NCI-H510A treated with DMSO at 0.1 percent for 48 hours (cell line): ENCODE measurements at regions not wholly inside any gene's neighbourhood (a gene's known extent, or its start where the extent isn't known, plus 50 kb on each side); places are given as distances from the start of the nearest gene placed in this dataset.
"Not testable (repeated sequence)": the region's sequence is repeated elsewhere in the genome, so short reads cannot be mapped to it uniquely, and the experiment has no call there.

ENCODE experiments used
- DNase-seq: peaks from one replicate; lab custom pipeline; 2025; lab: John Stamatoyannopoulos, UW

DNA sequence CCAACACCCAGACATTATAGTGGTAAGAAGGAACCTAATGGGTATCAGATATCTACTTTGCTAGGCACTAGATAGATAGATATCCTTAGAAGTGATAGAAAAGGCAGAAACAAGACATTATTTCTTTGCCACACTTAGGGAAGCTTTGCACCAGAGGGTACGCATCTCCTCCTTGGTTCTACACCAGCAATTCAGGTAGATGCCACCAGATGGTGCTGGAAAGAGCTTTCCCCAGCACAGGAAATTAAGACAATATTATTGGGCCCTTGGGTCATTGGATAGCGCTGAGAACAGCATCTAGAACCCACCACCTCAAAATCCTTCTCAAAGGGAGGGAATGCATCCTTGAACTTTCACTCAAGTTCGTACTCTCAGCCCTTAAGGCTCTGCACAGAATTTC lies 173.8 kb upstream of the CCL2 start:
- no peak for DNase-seq

DNA sequence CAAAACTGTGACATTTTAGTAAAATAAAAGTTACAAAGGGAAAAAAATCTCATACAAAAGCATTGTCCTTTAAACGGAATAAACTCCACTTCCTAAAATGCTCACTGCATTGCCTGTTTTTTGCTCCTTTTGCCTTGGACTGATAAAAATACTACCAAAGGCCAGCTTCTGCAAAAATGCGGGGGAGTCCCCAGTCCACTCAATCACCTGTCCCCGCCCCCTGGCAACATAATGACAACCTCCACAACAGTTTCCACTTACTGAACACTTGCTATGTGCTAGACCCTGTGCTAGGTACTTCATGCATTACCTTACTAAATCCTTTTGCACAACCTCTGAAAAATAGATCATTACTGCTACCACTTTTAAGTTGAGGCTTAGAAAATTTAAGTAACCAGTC lies 172.7 kb upstream of the CCL2 start:
- DNase-seq, result no peak

DNA sequence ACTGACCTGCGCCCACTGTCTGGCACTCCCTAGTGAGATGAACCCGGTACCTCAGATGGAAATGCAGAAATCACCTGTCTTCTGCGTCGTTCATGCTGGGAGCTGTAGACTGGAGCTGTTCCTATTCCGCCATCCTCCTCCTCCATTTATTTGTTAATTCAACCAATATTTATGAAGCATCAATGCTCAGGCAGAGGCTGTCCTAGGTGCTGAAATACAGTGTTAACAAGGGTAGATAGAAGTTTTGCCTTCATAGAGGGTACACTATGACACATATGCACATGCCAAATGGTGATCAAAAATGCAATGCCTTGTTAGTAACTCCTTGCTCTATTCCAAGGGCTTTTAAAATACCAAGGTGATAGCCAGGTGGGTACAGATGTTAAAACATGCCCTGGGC lies 166.0 kb upstream of the CCL2 start:
- not testable (repeated sequence) for DNase-seq

DNA sequence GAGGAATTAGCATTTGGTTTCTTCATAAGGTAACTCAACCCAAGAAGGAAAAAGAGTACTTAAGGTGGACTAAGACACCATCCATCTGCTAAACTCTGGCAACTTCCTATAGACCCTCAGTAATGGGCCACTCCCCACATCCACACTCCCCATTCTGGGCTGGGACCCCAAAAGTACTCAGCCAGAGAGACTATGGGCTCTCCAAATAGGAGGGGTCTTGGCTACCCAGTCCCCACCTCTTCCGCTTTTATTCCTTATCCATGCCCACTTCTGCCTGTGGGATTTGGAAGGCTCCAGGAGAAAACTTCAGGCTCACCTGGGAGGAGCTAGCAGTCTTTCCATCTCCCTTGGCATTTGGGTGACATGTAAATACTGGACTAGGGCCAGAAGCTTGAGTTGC lies 164.5 kb upstream of the CCL2 start:
- no peak for DNase-seq

DNA sequence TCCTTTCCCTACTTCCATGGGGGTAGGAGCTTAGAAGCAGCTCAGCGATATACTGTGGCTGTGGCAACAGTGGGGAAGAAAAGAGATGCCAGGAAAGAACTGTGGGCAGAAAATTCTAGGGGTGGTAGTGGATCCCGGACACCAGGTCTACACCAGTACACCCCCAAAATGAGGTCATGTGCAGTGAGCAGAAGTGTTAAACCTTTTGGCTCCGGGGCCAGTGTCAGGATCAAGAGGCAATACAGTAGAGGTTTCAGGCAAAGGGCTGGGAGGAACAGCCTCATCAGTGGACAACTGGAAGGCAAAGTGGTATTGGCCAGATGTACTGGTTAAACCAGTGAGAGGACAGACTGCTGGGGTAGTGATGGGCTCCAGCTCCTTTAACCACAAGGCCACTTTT lies 163.1 kb upstream of the CCL2 start:
- no peak for DNase-seq

DNA sequence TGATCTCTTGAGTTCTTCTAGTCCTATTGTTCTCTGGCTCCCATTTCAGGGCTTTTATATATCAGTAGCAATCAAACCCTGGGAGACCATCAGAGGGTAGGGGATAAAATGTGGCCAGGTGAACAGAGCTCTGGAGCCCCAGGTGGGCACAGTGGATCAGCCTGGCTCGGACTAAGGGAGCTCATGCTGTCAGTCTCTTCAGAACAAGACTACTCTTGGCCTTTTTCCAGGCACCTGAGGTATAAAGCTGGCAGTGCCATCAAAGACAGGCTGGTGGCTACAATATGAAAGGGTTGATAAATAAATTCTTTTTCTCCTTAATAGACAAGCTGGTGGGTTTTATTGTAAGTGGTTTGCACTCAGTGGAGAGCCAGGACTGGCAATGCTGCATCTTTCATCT lies 160.0 kb upstream of the CCL2 start:
- no peak for DNase-seq

DNA sequence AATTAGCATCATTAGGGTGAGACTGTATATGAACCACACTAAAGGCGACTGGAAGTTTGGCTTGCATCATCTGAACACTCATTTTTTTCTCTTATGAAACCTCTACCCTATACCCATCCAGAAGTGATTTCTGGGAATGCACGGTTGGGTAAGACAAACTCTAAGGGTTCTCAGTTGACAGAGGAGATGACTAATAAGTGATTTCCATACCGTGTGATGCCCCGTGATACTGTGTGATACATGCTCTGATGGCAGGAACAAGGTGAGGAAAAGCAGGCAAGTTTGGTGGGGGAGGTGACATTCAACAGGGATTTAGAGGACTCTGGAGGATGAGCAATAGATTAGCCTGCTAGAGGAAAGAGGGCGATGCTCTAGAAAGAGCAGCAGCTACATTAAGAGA lies 156.4 kb upstream of the CCL2 start:
- DNase-seq, result no peak

DNA sequence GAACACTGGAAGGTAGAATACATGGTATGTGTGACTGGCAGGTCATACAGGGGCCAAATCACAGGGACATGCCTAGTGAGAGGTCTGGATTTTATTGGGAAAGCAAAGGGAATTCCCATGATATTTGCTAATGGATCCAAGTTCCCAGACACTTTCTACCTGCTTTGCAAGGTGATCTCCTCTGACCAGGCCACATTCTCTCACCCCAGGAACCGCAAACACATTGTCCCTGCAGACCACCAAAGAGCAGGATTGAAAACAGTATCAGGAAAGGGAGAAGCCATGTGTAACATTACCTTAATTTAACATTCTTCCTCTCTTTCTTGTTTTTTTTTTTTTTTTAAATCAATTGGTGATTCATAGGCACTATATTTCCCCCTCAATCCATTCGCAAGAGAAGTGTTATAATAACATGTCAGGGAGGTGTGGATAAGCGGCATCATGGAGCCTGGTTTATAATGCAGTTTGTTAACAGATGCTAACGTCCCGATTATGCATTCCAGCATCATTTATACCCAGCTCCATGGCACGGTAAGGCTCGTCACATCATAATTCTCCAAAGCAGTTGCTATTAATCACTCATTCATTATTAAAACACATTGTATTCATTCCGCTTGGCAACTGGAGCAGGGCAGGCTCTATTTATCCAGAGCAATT lies 155.1 kb upstream of the CCL2 start:
- DNase-seq, result no peak

DNA sequence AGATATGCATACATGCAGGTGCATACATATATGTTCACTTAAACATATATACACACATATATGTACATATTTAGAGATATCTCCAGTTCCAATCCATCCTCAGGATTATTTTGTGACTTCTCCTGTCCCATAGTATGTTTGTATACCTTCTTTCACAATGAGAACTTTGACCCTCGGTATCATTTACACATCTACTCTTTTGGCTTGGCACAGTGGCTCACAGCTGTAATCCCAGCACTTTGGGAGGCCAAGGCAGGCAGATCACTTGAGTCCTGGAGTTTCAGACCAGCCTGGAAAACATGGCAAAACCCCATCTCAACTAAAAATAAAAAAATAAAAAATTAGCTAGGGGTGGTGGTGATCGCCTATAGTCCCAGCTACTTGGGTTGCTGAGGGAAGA lies 148.1 kb upstream of the CCL2 start:
- DNase-seq, result no peak

DNA sequence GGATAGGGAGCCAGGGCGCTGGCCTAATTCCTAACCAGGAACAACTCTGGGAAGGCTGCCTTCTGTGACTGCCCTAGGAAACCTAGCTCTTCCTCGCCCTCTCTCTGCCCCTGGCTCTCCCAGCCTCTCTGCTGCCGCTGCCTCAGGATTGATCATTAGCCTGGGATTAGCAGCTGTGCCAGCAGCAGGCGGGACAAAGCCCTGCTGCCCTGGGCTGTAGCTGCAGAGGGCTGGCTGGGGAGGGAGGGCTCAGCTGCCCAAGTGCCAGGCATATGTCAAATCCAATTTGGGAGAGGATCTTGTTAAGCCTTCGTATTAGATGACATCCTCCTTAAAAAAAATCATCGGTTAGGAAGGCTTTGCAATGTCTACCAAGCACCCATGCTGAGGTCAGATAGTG lies 144.8 kb upstream of the CCL2 start:
- no peak for DNase-seq

DNA sequence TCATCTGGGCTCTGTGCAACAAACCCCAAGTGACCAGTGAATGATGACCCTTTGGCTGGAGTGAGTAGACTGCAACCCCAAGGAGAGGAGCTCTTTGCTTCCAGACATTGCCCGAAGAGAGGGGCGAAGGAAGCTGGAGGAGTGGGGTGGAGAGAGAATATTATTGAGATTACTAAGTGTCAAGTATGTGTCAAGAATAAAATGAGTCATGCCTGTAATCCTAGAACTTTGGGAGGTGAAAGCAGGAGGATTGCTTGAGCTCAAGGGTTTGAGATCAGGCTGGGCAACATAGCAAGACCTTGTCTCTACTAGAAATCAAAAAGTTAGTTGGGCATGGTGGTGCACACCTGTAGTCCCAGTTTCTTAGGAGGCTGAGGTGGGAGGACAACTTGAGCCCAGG lies 142.0 kb upstream of the CCL2 start:
- DNase-seq, result no peak

DNA sequence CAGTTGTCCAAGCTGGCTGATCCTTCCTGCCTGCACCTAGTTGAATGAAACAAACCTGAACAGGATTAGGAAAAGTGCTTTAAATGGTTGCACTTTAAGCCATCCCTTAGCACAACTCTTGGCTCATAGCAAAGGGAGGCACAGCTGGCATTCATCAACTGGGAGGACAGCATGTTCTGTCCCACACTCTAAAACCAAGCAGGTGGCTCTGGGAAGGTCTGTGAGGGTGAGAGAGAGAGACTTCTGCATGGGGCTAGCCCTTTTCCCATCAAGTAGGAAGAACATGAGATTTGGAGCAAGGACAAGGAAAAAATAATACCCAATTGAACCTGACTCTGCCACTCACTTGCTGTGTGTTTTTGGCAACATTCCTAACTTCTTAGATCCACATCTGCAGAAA lies 140.9 kb upstream of the CCL2 start:
- no peak for DNase-seq

DNA sequence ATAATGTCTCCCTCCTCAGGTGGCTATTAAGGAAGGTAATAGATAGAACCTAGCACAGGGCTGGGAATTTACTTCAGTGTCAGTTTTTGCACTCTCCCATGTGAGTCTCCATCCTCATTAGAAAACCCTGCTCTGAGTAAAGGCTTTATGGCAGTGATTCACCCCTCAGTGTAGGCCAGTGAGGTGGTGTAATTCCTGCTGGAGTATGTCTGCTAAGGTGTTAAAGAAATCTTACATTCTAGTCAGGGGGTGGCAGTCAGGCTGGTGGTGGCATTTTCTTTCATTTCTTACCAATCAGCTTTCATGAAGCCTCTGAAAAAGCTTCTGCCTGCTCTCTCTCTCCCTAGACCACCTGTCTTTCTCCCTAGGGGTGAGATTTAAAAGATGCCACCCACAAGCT lies 138.8 kb upstream of the CCL2 start:
- no peak for DNase-seq

DNA sequence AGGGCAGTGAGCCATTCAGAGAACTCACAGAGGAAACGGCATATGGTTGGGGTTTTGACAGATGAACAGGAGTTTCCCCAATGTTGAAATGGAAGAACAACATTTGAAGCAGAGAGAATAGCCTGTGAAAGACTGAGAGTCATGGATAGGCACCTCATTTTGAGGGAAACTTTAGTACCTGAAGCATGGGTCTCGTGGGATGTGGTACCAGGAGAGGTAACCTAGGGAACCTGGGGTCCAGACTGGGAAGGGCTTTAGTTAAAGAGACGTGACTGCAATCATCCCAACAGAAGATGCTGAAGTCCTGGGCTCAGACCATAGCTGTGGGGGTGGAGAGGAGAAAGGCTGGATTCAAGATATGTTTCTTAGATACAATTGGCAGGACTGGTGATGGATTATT lies 137.8 kb upstream of the CCL2 start:
- DNase-seq, result no peak

DNA sequence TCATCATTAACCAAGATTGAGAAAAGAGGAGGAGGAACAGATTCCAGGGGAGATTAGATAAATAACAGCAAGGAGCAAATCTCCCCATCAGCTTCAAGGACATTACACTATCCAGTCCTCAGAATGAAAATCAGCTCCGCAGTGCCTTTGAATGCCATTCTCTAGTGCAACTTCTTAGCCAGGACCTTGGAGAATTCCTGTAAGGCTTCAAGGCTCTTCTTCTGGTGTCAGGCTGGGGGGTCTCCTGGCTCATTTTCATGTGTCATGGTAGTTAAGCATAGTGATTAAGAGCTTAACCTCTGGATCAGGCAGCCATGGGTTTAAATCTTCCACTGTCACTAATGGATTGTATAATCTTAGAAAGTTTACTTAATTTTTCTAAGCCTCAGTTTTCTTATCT lies 137.3 kb upstream of the CCL2 start:
- DNase-seq, result no peak

DNA sequence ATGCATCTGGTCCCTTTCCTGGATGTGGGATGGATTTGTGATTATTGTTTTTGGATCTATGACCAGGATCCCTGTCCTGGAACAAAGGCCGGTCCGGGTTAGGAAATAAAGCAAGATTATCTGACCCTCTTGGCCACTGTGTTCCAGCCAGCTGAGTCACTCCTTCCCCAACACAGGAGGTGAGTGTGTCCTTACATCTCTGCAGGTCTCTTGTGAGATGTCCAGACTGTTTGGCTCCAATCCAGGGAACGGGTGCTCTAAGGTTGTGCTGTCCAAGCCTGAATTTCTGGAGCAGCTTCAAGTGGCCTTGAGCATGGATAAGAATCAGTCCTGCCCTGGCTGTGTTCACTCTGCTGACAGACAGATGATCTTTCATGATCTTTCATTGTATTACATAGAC lies 136.5 kb upstream of the CCL2 start:
- no peak for DNase-seq

DNA sequence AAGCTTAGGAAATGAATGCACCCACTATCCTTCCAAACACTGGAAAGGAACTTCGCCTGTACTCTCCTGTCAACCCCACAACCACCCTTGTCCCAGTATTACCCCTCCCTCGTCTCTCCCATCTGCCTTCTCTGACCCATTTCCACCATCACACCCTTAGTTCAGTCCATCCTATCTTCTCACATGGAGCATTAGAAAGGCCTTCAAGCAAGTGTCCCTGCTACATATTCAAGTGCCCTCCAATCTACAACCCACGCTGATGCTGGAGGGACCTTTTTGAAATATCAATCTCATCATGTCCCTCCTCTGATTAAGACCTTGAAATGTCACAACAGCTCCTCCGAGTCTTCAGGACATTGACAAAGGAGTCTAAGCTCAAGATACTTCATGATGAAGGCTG lies 133.8 kb upstream of the CCL2 start:
- no peak for DNase-seq

DNA sequence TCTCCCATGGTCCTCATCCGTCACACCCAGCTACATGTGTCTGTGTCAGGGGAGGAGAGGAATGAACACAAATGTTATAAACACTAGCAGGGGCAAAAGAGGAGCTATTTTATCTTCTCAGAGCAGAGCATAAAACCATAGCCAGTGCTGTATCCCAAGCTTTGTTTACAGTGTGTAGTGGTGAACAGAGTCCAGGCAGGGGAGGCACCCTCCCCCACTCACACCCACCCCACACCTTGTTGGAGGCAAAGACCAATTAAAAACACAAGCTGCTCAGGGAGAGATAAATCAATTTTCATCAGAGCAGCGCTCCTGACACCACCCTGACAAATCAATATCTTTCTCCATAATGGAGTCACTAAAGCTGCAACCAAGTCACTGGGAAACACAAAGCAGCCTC lies 132.6 kb upstream of the CCL2 start:
- no peak for DNase-seq

DNA sequence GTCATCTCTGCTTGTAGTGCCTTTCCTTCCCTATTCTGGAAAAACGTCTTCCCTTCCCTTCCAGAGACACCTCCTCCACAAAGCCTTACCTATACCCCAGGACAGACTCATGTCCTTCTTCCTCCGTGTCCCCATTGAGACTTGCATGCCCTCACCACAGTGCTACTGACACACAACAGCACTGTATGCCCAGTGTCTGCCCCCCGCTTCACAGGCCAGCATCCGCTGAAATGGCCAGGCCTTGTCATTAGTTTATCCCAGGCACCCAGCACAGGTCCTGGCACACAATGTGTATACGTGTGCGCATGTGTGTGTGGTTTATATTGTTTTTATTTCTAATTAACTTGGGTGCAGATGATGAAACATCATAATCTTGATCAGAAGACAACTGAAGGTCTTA lies 130.1 kb upstream of the CCL2 start:
- no peak for DNase-seq

DNA sequence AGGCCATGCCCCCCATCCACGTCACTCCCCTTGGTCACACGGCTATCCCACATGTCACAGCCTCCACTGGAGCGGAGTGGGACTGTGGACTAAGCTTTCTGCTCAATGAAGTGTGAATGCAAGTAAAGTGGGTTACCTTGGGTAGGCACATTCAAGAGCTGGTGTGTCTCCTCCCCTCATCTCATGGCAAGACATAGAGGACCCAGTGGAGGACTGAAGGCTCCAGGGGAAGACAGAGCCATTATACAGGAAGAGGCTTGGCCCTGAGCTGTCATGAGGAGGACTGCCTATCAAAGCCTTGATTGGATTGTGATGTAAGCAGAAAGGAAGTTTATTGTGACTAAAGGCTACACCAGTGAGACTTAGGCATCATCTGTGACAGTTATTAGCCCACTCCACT lies 129.2 kb upstream of the CCL2 start:
- DNase-seq, result no peak

DNA sequence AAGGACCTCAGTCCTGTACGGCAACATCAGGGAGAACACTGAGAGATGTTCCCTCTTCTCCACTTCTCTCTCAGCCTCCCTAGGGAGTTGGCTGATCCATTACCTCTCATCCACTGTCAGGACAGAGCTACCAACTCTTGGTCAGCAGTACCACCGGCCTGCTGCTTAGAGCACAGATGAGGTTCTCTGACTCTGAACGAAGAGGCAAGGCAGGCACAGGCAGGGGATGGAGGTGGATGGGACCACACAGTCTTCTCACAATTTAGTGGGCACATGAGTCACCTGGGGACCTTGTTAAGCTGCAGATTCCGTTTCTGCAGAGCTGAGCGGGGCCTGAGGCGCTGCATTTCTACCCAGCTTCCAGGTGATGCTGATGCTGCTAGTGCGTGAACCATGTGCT lies 128.6 kb upstream of the CCL2 start:
- no peak for DNase-seq

DNA sequence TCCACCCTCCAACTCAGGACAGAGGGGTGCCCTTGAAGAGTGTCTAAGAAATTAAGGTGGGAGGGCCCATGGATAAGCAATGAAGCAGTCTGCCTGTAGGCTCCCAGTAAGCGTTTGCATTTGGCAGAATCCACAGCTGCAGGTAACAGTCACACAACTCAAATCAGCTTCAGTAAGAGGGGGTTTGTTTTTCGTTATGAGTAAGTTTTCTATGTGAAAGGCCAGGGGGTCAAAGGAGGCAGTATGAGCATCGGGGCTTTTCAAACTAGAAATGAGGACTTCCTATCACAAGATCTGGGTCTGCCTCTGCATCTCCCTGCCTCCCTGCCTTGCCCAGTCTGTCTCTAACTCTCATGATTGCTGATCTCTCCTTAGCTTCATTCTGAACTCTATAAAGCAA lies 128.1 kb upstream of the CCL2 start:
- DNase-seq, result no peak

DNA sequence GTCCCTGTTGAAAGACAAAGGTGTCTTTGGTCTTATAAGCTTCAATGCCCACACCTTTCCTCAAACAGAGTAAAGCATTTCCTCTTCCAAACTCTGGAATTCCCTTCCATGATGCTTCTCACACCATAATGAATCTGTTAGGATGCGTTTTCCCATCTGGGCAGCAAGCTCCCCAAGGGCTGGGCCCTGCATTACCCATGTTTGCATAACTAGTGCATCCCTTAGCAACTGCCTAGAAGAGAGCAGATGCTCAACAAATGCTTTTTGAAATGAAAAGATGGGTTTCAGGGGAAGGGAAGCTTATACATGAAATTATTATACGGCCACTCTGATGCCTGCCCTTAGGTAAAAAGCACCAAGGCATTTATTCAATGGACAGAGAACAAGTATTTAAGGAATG lies 124.5 kb upstream of the CCL2 start:
- DNase-seq, result no peak

DNA sequence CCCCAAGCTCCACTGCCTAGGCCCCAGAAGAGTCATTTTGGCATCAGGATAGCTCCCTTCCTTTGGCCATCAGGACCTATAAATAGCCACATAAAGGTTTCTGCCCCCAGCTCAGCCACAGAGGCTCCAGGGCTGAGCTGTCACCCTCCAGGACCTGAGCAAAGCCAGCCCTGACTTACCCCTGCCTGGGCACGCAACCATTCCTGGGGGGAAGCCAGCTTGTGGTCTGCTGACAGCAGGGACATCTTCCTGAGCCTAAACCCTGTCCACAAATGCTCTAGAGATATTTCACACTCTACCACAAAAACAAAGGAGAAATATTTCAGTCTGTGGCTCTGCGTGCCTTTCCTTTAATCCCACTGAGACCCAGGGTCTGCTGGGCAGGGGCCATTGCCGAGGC lies 123.7 kb upstream of the CCL2 start:
- DNase-seq, result no peak

DNA sequence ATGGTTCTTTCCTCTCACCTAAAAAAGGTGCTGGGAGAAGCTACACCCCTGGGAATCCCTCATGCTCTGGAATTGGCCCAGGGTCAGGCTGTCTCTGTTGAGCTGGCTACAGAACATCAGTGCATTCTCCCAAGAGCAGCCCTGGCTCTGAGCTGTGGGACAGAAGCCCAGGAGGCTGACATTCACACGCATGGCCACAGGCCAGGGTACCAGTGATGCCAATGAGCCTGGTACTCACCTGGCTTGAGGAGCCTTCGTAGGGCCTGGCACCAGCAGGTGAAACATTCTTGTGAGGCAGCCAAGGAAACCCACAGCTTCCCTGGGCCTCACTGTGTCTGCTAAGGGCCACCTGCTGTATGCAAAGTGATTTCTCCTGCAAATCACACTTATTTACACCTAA lies 121.7 kb upstream of the CCL2 start:
- no peak for DNase-seq
